HG02938 (cell line): ENCODE measurements at regions not wholly inside any gene's neighbourhood (a gene's known extent, or its start where the extent isn't known, plus 50 kb on each side); places are given as distances from the start of the nearest gene placed in this dataset.

Experiments used
- ATAC-seq: cut with Tn5 transposase; IDR thresholded peaks from one replicate; pipeline ENCODE4 v1.9.1; 2021; ENCODE audit warnings: mild to moderate bottlenecking, moderate library complexity; ENCODE audit not compliant: unreplicated experiment

- no peak for ATAC-seq
Observed at GRCh38 chr15:47414207-47414606, 303.1 kb upstream of the SEMA6D start.

- ATAC-seq, result no peak
Observed at GRCh38 chr15:47415539-47415971, 301.8 kb upstream of the SEMA6D start.

GRCh38 chr15:47422881-47423665, 294.2 kb upstream of the SEMA6D start:
- no peak for ATAC-seq

GRCh38 chr15:47427463-47427862, 289.8 kb upstream of the SEMA6D start:
- ATAC-seq, result no peak

GRCh38 chr15:47429376-47429775, 287.9 kb upstream of the SEMA6D start:
- no peak for ATAC-seq

GRCh38 chr15:47431501-47431900, 285.8 kb upstream of the SEMA6D start:
- ATAC-seq, result no peak

- ATAC-seq, result no peak
Observed at GRCh38 chr15:47432826-47433225, 284.5 kb upstream of the SEMA6D start.

- no peak for ATAC-seq
Observed at GRCh38 chr15:47434596-47434995, 282.7 kb upstream of the SEMA6D start.

- no peak for ATAC-seq
Observed at GRCh38 chr15:47437491-47437890, 279.8 kb upstream of the SEMA6D start.

GRCh38 chr15:47439146-47440111, 277.9 kb upstream of the SEMA6D start:
- ATAC-seq, result no peak

- ATAC-seq, result no peak
Observed at GRCh38 chr15:47442371-47442770, 274.9 kb upstream of the SEMA6D start.

- ATAC-seq, result no peak
Observed at GRCh38 chr15:47443839-47444238, 273.5 kb upstream of the SEMA6D start.

GRCh38 chr15:47445723-47446392, 271.4 kb upstream of the SEMA6D start:
- no peak for ATAC-seq

- ATAC-seq, result no peak
Observed at GRCh38 chr15:47460795-47461573, 256.3 kb upstream of the SEMA6D start.

- no peak for ATAC-seq
Observed at GRCh38 chr15:47461652-47462141, 255.6 kb upstream of the SEMA6D start.

- no peak for ATAC-seq
Observed at GRCh38 chr15:47466357-47466756, 250.9 kb upstream of the SEMA6D start.

GRCh38 chr15:47470983-47471382, 246.3 kb upstream of the SEMA6D start:
- no peak for ATAC-seq

- ATAC-seq, result no peak
Observed at GRCh38 chr15:47473106-47473725, 244.1 kb upstream of the SEMA6D start.

GRCh38 chr15:47473832-47474231, 243.5 kb upstream of the SEMA6D start:
- ATAC-seq, result no peak

GRCh38 chr15:47475336-47475735, 242.0 kb upstream of the SEMA6D start:
- ATAC-seq, result no peak
